ENCODE measurements at regions not wholly inside any gene's neighbourhood (a gene's known extent, or its start where the extent isn't known, plus 50 kb on each side); places are given as distances from the start of the nearest gene placed in this dataset.

DNA sequence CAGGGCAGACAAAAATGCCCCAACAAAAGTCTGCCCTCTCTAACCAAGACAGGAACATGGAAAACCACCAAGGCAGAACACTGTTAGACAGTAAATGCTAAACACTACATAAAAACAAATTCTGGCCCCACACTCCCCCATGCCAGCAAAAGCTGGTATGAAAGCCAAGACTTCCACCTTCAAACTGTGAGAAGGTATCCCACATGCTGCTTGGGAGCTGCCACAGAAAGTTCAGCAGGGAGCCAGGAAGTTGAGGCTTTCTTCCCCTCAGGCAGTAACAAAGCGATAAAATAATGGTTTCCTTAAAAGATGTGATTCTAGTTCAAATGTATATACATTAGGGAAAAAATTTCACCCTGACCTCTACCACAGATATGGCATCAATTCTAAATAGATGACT, 770.4 kb upstream of the NDST4 start:
- Histone ChIP-seq H3K9me3 (ENCODE audit: insufficient read depth, low read depth, low read length) (no peaks in the 10 kb centered on the region), H3F3A (ENCODE audit: low read depth) (no peaks in the 10 kb centered on the region), H3K4me2 (ENCODE audit: low read depth, low read length, poor library complexity, severe bottlenecking) (no peak overlapping the region), H3K36me3 (ENCODE audit: insufficient read depth, low read length) (no peaks in the 10 kb centered on the region), H3K4me3 (ENCODE audit: low read length, poor library complexity, severe bottlenecking) (no peak overlapping the region), H4K20me1 (ENCODE audit: insufficient read depth, low read length, poor library complexity, severe bottlenecking) (no peaks in the 10 kb centered on the region), H3K9ac (ENCODE audit: low read depth, low read length, poor library complexity, severe bottlenecking) (no peak overlapping the region), H3K4me1 (ENCODE audit: insufficient read depth, low read length, poor library complexity, severe bottlenecking) (no peaks in the 10 kb centered on the region), H2AFZ (ENCODE audit: low read length) (no peak overlapping the region), H3K9me2 (replicated peaks; ENCODE audit: low read depth, low read length) (no peaks in the 10 kb centered on the region), H3K27me3 (ENCODE audit: insufficient read depth, low read length, poor library complexity, severe bottlenecking) (no peaks in the 10 kb centered on the region), H3K79me2 (ENCODE audit: insufficient read depth, low read length) (no peaks in the 10 kb centered on the region)
- TF ChIP-seq EZH2phosphoT487 (IDR thresholded peaks at IDR 0.05; ENCODE audit: borderline replicate concordance): no peak
- TF ChIP-seq, protein P1, sequence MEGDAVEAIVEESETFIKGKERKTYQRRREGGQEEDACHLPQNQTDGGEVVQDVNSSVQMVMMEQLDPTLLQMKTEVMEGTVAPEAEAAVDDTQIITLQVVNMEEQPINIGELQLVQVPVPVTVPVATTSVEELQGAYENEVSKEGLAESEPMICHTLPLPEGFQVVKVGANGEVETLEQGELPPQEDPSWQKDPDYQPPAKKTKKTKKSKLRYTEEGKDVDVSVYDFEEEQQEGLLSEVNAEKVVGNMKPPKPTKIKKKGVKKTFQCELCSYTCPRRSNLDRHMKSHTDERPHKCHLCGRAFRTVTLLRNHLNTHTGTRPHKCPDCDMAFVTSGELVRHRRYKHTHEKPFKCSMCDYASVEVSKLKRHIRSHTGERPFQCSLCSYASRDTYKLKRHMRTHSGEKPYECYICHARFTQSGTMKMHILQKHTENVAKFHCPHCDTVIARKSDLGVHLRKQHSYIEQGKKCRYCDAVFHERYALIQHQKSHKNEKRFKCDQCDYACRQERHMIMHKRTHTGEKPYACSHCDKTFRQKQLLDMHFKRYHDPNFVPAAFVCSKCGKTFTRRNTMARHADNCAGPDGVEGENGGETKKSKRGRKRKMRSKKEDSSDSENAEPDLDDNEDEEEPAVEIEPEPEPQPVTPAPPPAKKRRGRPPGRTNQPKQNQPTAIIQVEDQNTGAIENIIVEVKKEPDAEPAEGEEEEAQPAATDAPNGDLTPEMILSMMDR (conservative IDR thresholded peaks at IDR 0.05; ENCODE audit: low read length): no peak

DNA sequence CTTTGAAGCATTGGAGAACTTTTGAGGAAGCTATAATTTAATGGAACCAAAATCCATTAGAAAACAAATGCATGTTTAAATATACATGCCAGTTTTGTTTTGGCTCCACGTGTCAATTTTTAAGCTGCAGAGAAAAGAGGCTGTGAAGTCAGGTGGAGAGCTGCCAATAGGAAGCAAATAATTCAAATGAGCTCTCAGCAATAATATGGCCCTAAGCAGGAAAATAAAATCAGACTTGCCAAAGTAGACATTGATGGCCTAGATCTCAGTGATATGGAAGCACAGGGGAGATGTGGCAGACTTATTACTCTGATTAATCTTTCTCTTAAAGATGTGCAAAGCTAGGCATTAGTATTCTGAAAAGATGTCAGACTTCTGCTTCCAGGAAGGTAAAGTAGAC, 769.8 kb upstream of the NDST4 start:
- H4K20me1 ChIP-seq (ENCODE audit: insufficient read depth, low read length, poor library complexity, severe bottlenecking): no peaks in the 10 kb centered on the region
- no peak overlapping the region for H3K4me3 ChIP-seq (ENCODE audit: low read length, poor library complexity, severe bottlenecking)
- H3K79me2 ChIP-seq (ENCODE audit: insufficient read depth, low read length): no peaks in the 10 kb centered on the region
- no peaks in the 10 kb centered on the region for H3K4me1 ChIP-seq (ENCODE audit: insufficient read depth, low read length, poor library complexity, severe bottlenecking)
- H3K9me3 ChIP-seq (ENCODE audit: insufficient read depth, low read depth, low read length): no peaks in the 10 kb centered on the region
- H3K36me3 ChIP-seq (ENCODE audit: insufficient read depth, low read length): no peaks in the 10 kb centered on the region
- H3K27me3 ChIP-seq (ENCODE audit: insufficient read depth, low read length, poor library complexity, severe bottlenecking): no peaks in the 10 kb centered on the region
- no peaks in the 10 kb centered on the region for H3F3A ChIP-seq (ENCODE audit: low read depth)
- no peak overlapping the region for H2AFZ ChIP-seq (ENCODE audit: low read length)
- no peak for TF ChIP-seq EZH2phosphoT487 (IDR thresholded peaks at IDR 0.05; ENCODE audit: borderline replicate concordance)
- TF ChIP-seq, protein P1 (conservative IDR thresholded peaks at IDR 0.05; ENCODE audit: low read length): no peak
- no peaks in the 10 kb centered on the region for H3K9me2 ChIP-seq (replicated peaks; ENCODE audit: low read depth, low read length)
- no peak overlapping the region for H3K9ac ChIP-seq (ENCODE audit: low read depth, low read length, poor library complexity, severe bottlenecking)
- no peak overlapping the region for H3K4me2 ChIP-seq (ENCODE audit: low read depth, low read length, poor library complexity, severe bottlenecking)

- no peaks in the 10 kb centered on the region for H3K4me1 ChIP-seq (ENCODE audit: insufficient read depth, low read length, poor library complexity, severe bottlenecking)
- no peak overlapping the region for H3K4me3 ChIP-seq (ENCODE audit: low read length, poor library complexity, severe bottlenecking)
- H3K9me3 ChIP-seq (ENCODE audit: insufficient read depth, low read depth, low read length): no peaks in the 10 kb centered on the region
- H3K9ac ChIP-seq (ENCODE audit: low read depth, low read length, poor library complexity, severe bottlenecking): no peak overlapping the region
- H3K27me3 ChIP-seq (ENCODE audit: insufficient read depth, low read length, poor library complexity, severe bottlenecking): no peaks in the 10 kb centered on the region
- H4K20me1 ChIP-seq (ENCODE audit: insufficient read depth, low read length, poor library complexity, severe bottlenecking): no peaks in the 10 kb centered on the region
- H3K4me2 ChIP-seq (ENCODE audit: low read depth, low read length, poor library complexity, severe bottlenecking): no peak overlapping the region
- no peak overlapping the region for H2AFZ ChIP-seq (ENCODE audit: low read length)
- no peaks in the 10 kb centered on the region for H3K36me3 ChIP-seq (ENCODE audit: insufficient read depth, low read length)
- no peaks in the 10 kb centered on the region for H3F3A ChIP-seq (ENCODE audit: low read depth)
- H3K79me2 ChIP-seq (ENCODE audit: insufficient read depth, low read length): no peaks in the 10 kb centered on the region
- H3K9me2 ChIP-seq (replicated peaks; ENCODE audit: low read depth, low read length): no peaks in the 10 kb centered on the region
- TF ChIP-seq, protein P1 (conservative IDR thresholded peaks at IDR 0.05; ENCODE audit: low read length): 0 out of 2 replicates have a peak, but pooled peaks have one; percentile 26
- TF ChIP-seq EZH2phosphoT487 (IDR thresholded peaks at IDR 0.05; ENCODE audit: borderline replicate concordance): no peak
Measured at GRCh38 chr4:115873048-115873447, 759.6 kb upstream of the NDST4 start.
